ENCODE measurements at regions not wholly inside any gene's neighbourhood (a gene's known extent, or its start where the extent isn't known, plus 50 kb on each side); places are given as distances from the start of the nearest gene placed in this dataset.

DNA sequence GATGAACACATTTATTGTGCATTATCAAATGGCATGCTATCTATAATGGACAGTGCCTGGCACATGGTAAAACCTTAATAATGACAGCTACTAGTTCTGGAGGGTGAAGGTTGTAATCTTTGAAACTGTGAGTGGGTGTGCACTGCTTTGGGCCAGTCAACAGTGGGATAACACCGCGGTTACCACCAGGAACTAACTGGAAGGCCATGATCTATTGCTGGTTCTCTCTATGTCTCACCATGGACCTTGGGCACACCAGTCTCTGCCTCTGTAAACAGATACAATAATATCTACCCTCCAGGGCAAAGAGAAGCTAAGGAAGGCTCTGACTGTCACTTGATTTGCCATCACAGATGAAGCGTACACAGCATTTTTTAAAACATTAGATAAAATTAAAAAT, 198.6 kb upstream of the ESRRG start:
- no peak for DNase-seq (ENCODE audit: low read depth in 2 of 2)

DNA sequence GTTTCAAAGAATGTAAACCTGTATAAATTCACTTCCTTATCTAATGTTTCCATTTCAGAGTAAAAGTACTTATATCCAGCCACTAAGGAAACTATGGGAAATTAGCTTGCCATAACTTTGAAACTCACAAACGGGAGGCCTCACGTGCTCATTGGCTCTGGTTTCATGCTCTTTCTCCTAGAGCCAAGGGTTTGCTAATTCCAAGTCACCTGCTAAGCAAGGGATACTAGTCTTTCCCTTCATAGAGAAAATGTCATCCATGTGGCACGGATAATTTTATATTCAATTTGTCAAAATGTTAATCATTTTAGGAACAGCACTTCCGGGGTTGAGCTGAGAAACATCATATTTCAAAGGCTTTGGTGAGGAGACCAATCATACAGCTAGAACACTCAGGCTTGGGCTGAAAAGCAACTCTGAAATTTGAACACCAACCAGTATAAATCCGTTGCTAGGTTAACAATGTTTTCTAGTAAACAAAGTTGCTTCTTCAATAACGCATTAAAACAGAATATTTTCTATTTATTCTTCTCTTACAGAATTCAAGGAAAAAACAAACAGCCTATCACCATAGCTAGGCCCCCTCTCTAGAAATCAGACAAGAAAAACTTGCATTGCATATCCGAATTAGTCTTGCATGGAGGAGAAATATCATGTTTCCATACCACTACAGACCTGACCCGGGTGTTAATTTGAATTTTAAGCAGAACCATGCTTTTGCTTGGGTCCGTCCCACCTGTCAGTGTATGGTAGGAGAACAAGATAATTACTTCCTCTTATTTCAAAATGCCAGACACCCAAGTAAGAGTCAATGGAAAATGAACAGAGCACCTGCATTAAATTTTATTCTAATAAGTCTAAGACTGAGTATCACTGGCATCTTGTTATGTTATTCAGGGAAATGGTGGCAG, 196.1 kb upstream of the ESRRG start:
- no peak for DNase-seq (ENCODE audit: low read depth in 2 of 2)

DNA sequence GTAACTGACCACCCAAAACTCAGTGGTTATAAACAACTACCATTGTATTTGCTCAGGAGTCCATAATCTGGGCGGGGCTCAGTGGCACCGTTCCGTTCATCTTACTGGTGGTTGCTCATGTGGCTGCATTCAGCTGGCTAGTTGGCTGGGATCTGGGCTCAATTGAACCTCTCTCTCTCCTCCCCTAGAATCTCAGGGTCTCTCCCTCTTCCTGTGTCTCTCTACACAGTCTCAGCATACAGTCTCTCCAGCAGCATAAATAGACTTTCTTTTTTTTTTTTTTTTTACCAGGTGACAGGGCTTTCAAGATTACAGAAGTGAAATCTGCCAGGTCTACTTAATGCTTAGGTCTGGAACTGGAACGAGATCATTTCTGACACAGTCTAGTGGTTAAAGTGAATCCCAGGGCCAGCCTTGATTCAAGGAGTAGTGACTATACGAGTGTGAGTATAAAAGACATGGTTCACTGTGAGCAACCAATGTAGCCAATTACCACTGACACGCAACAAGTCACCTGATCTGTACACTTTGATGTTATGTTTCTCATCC, 193.7 kb upstream of the ESRRG start:
- DNase-seq (ENCODE audit: low read depth in 2 of 2) = no peak

DNA sequence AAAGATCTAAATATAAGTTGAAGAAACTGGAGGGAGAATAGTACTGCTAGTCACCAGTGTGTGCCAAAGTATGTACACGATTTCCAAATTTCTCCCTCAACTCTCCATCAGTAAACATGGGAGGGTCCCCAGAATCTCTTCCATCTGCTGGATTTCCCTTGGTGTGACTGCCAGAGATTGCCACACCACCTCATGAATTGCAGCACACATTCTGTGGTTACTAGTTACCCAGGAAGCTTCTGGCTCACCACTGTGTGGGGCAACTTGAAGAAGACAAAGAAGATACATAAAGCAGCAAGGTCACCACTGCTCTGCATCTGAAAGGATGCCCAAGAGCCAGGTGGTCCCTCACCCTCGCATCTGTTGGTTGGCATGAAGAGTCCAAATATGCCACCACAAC, 191.7 kb upstream of the ESRRG start:
- DNase-seq (ENCODE audit: low read depth in 2 of 2) = no peak

DNA sequence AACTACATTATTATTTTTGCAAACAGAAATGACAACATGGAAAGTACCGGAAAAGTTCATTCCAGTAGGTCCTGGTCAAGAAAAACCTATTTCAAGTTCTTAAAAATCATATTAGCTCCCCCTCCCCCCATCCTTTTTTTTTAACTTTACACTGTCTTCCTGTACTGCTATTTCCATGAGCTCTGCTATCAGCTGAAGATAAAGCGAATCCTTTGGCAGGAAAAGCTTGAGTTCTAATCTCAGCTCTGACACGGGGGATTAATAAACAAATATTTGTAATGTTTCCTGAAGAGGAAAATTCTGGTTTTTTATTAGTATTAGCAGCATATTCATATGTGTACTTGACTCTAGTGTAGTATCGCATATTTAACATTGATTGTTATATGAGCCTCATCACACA, 190.7 kb upstream of the ESRRG start:
- no peak for DNase-seq (ENCODE audit: low read depth in 2 of 2)

DNA sequence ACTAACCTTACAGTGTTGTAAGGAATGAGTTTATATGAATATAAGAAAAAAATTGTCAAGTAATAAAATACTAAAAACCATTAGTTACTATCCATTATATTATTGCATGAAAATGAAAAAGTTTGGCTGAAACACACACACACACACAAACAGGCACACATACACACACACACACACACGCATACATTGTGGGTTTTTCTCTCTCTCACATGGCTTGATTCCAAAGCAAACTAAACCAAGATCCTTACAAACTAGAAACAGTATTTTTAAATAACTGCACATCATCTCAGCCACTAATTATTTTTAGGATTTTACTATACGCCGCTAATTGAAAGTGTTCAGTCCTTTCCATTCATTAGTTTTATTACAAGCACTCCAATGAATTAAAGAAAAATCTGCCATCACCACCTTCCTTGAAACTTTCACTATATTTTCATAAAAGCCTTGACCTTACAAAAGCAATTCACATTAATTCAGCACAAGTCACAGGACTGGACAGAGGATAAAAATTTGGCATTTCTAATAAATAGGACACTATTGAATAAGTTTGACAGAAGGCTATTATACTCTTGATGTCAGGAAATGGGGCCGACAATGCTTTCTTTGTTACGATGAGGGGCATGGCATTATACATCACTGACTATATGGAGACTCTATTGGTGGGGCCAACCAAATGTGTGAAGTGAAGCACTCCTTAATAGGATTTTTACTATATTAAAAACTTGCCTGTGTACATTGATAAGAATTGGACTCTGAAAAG, 187.0 kb upstream of the ESRRG start:
- DNase-seq (ENCODE audit: low read depth in 2 of 2) = no peak

DNA sequence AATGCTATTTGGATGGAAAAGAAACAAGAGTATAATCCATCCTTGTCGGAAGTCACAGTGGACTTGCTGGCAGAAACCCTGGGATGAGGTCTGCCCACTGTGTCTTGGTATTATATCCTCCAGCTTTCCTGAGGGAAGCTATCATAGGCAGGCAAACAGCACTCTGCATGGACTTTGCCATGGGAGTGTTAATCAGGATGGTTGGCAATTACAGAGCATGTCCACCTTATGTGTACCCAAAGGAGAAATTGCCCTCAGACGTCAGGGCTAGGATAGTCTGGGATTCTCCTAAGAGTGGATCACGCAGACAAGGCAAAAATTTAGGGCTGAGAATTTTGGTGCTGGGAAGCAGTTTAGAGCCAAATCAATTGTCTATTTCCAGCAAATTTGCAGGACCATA, 184.9 kb upstream of the ESRRG start:
- no peak for DNase-seq (ENCODE audit: low read depth in 2 of 2)

DNA sequence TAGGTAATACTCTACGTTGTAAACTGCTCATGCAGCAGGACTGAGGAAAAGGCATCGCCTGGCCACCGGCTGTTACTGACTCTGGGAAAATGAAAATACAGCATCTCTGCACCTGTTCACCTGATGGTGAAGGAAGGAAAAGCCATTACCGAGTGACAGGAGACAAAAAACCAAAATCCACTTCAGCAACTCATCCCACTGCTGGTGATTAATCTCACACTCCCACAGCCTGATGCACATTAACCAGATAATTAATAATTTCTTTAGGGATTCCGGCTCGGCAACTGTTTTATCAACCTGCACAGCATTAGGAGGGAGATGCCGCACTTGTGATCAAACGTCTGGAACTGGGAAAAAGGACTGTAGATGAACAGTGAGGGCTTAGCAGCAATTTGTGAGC, 183.9 kb upstream of the ESRRG start:
- no peak for DNase-seq (ENCODE audit: low read depth in 2 of 2)

DNA sequence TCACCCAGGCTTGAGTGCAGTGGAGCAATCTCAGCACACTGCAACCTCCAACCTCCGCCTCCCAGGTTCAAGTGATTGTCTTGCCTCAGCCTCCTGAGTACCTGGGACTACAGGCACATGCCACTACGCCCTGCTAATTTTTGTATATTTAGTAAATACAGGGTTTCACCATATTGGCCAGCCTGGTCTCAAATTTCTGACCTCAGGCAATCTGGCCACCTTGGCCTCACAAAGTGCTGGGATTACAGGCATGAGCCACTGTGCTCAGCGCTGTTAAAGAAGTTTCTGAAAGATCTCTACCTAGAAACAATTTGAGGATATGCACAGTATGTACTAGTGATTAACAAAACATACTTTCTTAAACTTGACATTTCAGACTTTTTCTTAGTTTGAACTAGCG, 182.6 kb upstream of the ESRRG start:
- no peak for DNase-seq (ENCODE audit: low read depth in 2 of 2)

DNA sequence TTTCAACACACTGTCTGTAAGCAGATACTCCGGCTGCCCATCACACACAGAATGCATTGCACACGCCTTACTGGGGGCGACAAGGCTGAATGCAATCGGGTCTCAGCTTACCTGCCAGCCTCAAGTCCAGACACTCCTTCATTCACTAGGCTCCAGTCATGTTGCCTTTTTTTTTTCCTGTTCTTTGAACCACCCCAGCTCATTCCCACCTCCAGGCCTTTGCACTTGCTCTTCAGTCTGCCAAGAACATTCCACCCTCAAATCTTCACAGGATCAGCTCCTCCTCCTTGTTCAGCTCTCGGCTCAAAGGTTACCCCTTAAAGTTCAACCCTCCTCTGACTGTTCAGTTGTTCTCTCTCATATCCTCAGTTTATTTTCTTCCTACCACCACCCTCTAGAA, 181.9 kb upstream of the ESRRG start:
- no peak for DNase-seq (ENCODE audit: low read depth in 2 of 2)

DNA sequence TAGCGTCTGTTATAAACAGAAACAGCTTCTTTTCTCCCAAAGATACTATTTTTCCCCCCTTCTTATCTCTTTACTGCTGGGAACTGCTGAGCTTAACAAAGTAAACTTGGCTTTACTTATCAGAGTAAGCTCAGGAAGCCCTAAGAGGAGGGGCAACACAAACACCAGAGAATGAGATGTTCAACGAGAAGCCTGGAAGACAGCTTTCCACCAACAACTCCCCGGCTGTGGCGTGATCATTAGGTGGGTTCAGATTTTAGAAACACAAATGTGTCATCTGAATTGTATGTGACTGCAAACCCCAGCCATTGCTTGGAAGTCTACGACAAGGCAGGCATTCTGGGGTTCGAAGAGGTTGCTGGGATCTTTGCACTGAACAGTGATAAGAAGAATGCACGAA, 181.2 kb upstream of the ESRRG start:
- no peak for DNase-seq (ENCODE audit: low read depth in 2 of 2)

DNA sequence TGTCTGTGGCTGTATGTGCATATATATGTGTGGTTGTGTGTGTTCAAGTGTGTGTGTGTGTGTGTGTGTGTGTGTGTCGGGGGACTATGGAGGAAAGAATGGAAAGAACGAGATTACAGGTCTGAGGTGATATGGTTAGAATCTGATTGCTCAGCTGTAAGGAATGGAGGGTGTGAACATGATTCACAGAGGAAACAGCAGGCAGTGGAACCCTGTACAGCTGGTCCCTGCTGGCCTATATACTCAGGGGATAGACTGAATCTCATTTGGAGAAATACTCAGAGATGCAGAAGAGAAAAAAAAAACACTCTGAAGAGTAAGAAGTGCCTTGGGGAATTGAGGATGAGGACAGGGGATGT, 180.1 kb upstream of the ESRRG start:
- DNase-seq (ENCODE audit: low read depth in 2 of 2) = no peak

DNA sequence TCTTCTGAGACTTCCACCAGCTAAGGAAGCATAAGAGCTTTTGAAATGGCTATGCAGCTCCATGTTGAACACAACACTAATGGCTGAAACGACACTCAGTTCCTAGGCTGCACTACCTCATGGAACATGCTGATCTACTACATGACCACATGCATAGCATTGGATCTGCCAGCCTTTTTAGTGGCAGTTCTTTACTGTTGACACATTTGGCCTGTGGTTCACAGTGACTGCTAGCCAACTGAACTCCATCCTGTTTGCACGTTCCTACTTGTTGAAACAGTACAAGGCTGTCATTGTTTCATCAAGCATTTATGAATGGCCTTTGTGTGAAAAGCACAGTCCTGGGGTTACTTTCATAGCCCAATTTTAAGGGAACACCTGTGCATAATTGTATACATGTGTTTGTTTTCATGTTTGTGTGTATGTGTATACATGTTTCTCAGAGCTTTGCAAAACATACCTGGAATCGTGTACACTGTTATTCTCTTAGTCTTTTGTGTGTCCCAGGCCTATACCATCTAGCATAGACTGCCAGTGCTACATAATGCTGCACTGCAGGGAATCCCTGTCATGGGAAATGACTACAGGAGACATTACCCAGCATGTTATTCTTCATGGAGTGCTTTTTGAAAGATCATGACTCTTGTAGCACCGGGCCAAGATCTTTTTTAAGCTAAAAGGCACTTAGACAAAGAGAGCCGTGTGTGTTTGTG, 179.6 kb upstream of the ESRRG start:
- DNase-seq (ENCODE audit: low read depth in 2 of 2) = no peak

DNA sequence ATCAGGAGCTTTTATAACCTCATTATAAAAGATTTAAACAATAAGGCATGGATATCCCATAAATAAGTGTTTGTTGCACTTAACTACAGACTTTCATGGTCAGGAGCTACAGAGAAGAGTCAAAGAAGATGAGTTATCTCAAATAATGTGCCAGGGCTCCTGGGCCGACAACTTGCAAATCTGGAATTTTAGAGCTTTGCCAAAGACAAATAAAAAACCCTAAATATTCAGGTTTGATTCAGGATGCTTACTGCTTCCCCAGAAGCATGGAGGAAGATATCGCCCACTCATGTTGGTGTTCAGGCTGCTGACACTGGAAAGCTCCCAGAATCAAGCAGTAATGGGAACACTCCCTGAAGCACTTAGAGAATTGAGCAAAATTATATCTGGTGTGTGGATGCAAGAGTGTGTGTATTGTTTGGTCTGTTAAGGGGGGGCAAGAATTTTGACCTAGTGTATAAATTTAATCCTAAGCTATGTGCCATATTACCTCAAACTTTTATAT, 176.9 kb upstream of the ESRRG start:
- no peak for DNase-seq (ENCODE audit: low read depth in 2 of 2)

DNA sequence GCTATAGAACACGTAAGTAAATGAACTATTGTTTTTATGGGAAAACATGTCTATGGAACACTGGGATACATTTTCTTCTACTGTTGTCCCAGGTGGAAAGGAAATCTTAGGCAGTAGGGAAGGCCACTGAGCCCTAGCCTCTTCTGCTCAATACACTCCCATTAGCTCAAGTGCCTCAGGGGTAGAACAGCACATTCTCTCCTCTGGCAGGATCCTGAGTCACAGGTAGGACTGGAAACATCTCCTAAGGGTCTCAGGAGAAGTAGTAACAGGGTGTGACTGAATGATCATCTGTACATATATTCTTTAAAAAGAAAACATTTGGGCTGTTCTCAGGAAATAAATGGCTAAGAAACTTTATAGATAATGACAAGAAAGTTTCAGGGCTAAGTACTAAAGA, 175.6 kb upstream of the ESRRG start:
- no peak for DNase-seq (ENCODE audit: low read depth in 2 of 2)

DNA sequence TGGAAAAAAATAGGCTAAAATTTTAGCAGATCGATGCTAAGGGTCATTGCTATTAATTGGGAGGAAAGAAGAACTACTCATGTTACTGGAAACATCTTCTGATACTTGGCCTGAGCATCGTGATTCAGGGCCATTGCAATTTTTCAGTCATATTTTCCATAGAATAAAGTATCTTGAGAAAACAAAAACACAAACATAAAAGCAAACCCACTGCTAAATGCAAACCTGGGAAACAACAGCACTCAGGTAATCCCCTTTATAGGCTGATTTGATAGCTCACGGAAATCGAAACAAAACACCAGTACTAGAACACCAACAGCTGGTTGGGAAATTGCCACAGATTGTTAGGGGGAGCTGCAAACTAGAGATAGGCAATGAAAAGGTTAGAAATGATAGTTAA, 172.9 kb upstream of the ESRRG start:
- no peak for DNase-seq (ENCODE audit: low read depth in 2 of 2)

DNA sequence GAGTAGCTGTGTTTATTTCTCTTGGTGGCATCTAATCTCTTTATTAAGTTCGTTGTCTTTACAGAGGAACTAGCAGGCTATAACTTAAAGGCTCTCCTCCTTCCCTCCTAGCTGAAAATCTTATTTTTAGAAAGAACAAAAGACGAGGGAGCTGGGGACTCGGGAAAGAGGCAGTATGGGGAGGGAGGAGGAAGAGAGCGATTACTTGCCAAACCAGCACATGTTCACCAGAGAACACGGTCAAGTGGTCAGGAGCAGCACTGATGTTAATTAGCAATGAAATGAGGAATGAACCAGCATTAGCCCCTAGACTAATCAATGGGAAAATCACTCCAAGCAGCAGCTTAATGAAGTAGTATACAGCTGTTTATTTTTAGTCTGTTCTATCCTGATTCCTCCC, 171.3 kb upstream of the ESRRG start:
- no peak for DNase-seq (ENCODE audit: low read depth in 2 of 2)

DNA sequence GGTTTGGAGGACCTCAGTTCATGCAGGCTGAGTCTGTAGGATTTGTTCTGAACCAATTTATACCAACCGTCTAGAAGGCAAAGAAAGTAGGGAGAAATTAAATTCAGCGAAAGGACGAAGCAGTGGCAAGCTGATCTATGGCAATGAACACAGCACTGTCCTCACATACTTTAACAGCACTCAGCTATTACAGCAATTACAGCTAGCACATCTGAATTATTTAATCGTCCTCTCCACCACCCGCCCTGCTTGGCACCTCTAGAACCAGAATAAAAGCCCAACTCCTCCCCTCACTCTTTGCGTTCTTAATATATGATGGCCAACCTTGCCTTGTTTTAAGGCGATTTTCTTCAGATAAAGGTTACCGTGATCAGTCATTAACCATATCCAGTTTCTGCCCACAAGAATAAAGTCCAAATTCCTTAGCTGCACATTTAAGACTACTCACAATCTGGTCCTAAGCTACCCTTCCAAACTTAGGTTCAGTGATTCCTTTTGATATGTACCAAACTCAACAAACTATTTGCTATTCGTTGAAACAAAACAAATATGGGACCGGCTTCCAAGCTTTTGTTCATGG, 169.4 kb upstream of the ESRRG start:
- no peak for DNase-seq (ENCODE audit: low read depth in 2 of 2)

DNA sequence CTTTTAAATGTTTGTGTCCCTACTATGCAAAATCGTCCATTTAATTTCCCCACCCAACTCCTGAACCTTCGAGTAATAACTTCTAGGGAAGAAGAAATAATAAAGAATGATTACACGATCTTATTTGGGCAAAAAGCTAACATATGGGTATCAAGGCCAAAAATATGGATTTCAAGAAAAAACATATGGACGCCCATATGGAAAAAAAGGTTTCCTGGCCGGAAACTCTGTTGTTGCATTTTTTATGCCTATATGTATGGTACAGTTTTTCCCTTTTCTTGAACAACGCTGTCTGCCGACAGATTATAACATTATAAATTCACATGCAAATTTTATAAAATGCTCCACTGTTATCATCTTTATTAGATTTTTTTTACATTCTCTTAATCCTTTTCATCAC, 167.6 kb upstream of the ESRRG start:
- DNase-seq (ENCODE audit: low read depth in 2 of 2) = no peak

DNA sequence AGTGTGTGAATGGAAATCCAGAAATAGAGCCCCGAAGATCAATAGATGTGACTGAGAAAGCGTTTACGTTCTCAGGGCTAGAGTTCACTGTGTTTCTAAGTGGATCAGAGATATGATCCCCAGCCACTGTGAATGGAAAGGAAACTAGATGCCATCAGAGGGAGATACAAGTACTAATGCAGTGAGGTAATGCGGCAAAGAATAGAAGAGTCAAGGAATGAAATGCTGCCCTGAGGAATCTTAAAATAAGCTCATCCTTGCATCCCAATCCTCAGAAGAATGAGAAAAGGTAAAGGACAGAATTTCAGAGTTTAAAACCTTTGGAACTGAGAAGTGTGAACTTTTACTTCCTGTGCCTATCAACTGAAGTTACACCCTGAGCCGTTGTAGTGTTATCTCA, 165.5 kb upstream of the ESRRG start:
- DNase-seq (ENCODE audit: low read depth in 2 of 2) = no peak

DNA sequence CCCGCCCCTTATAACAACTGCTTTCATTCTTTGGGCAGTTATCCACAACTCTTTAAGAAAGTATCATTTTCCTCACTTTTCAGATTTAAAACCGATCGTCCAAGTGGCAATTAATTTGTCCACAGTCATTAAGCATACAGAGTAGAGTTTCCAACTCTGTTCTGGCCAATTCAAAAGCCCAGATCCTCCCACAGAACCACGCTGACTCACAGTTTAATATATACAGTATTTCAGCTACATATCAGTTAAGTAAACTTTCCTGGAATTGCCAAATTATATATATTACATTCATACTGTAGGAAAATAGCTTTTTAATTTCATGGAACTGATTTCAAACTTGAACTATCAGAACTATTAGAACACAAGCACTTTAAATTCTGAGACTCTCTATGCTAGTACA, 163.8 kb upstream of the ESRRG start:
- no peak for DNase-seq (ENCODE audit: low read depth in 2 of 2)

All from stimulated activated CD8-positive, alpha-beta memory T cell treated with anti-CD3 and anti-CD28 coated beads, Interleukin-2, amount 100 ng/mL, for 48 hours (primary cell).